HG03354 (cell line): ENCODE measurements at regions not wholly inside any gene's neighbourhood (a gene's known extent, or its start where the extent isn't known, plus 50 kb on each side); places are given as distances from the start of the nearest gene placed in this dataset.

Experiments
- ATAC-seq: cut with Tn5 transposase; IDR thresholded peaks from one replicate; pipeline ENCODE4 v1.9.1; 2021; ENCODE audit warnings: mild to moderate bottlenecking; ENCODE audit not compliant: unreplicated experiment, poor library complexity, severe bottlenecking

- ATAC-seq = no peak
Measured at GRCh38 chr13:37945651-37946575, 76.3 kb upstream of the TRPC4 start.

GRCh38 chr13:37944869-37945442 lies 75.4 kb upstream of the TRPC4 start:
- no peak for ATAC-seq

- ATAC-seq = no peak
Measured at GRCh38 chr13:37944081-37944868, 74.7 kb upstream of the TRPC4 start.

GRCh38 chr13:37942929-37943328 lies 73.4 kb upstream of the TRPC4 start:
- ATAC-seq = no peak

- no peak for ATAC-seq
Measured at GRCh38 chr13:37934339-37935191, 65.0 kb upstream of the TRPC4 start.

- ATAC-seq = no peak
Measured at GRCh38 chr13:37929308-37929707, 59.7 kb upstream of the TRPC4 start.

- ATAC-seq = no peak
Measured at GRCh38 chr13:37927561-37927960, 58.0 kb upstream of the TRPC4 start.

GRCh38 chr13:37925878-37926473 lies 56.4 kb upstream of the TRPC4 start:
- ATAC-seq = no peak

GRCh38 chr13:37923236-37923635 lies 53.7 kb upstream of the TRPC4 start:
- ATAC-seq = no peak

- ATAC-seq = no peak
Measured at GRCh38 chr13:37919329-37919880, 49.8 kb upstream of the TRPC4 start.
